ENCODE measurements at regions not wholly inside any gene's neighbourhood (a gene's known extent, or its start where the extent isn't known, plus 50 kb on each side); places are given as distances from the start of the nearest gene placed in this dataset.

- no peak for TF ChIP-seq CTCF (IDR thresholded peaks at IDR 0.05)
Measured at GRCh38 chr6:14447240-14447639, 329.7 kb downstream of the CD83 start.

- no peak for TF ChIP-seq CTCF (IDR thresholded peaks at IDR 0.05)
Measured at GRCh38 chr6:14448246-14448645, 330.7 kb downstream of the CD83 start.

- no peak for TF ChIP-seq CTCF (IDR thresholded peaks at IDR 0.05)
Measured at GRCh38 chr6:14450133-14450504, 332.5 kb downstream of the CD83 start.

- TF ChIP-seq CTCF (IDR thresholded peaks at IDR 0.05) = no peak
Measured at GRCh38 chr6:14450578-14450977, 333.0 kb downstream of the CD83 start.

GRCh38 chr6:14451594-14452374, 334.2 kb downstream of the CD83 start:
- TF ChIP-seq CTCF (IDR thresholded peaks at IDR 0.05) = no peak

GRCh38 chr6:14452567-14453527, 335.3 kb downstream of the CD83 start:
- TF ChIP-seq CTCF (IDR thresholded peaks at IDR 0.05) = no peak

- no peak for TF ChIP-seq CTCF (IDR thresholded peaks at IDR 0.05)
Measured at GRCh38 chr6:14453712-14454472, 336.3 kb downstream of the CD83 start.
